ENCODE measurements at regions not wholly inside any gene's neighbourhood (a gene's known extent, or its start where the extent isn't known, plus 50 kb on each side); places are given as distances from the start of the nearest gene placed in this dataset.

GRCh38 chrX:39805825-39806224 lies 291.9 kb downstream of the BCOR start:
- Histone ChIP-seq H3K4me1 (no peaks in the 10 kb centered on the region), H3K4me3 (no peak overlapping the region), H3K9me3 (no peaks in the 10 kb centered on the region), H3K27me3 (no peaks in the 10 kb centered on the region), H3K27ac (no peak overlapping the region), H3K36me3 (no peaks in the 10 kb centered on the region)
- intact Hi-C loops (cut with DNase I; ENCODE audit: low total_unique reads), result no loop called here
- TF ChIP-seq CTCF (IDR thresholded peaks at IDR 0.05) (no peak), POLR2A (IDR thresholded peaks at IDR 0.05) (no peak)
- no peak for DNase-seq

DNA sequence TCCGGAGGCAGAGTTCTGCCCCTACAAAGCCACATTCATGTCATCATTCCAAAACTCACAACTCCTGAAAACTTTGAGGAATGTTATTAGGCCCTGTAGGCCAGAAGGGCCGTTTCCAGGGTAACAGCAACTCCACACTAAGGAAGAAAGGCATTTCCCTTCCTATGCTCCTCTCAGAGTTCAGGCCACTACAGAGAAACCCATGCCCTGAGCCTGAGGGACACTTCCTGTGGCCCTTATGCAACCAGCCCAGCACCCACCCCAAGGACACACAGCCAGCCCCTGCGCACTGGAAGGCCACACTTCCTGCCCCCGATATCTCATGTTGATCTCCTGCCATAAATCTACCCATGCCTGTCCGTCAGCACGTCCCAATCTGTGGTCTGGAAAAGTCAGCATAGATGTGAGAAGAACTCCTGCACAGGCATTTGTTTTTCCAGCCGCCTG lies 289.3 kb downstream of the BCOR start:
- no peak overlapping the region for H3K4me3 ChIP-seq
- H3K36me3 ChIP-seq, result no peaks in the 10 kb centered on the region
- H3K27ac ChIP-seq, result no peak overlapping the region
- no peaks in the 10 kb centered on the region for H3K9me3 ChIP-seq
- no peak for DNase-seq
- TF ChIP-seq CTCF (IDR thresholded peaks at IDR 0.05) (no peak), POLR2A (IDR thresholded peaks at IDR 0.05) (no peak)
- intact Hi-C loops (cut with DNase I; ENCODE audit: low total_unique reads), result no loop called here
- H3K4me1 ChIP-seq, result no peaks in the 10 kb centered on the region
- H3K27me3 ChIP-seq, result no peaks in the 10 kb centered on the region

GRCh38 chrX:39809331-39809730 lies 288.4 kb downstream of the BCOR start:
- H3K4me1 ChIP-seq, result no peaks in the 10 kb centered on the region
- intact Hi-C loops (cut with DNase I; ENCODE audit: low total_unique reads), result no loop called here
- no peak for DNase-seq
- no peak overlapping the region for H3K27ac ChIP-seq
- H3K27me3 ChIP-seq, result no peaks in the 10 kb centered on the region
- no peak overlapping the region for H3K4me3 ChIP-seq
- TF ChIP-seq CTCF (IDR thresholded peaks at IDR 0.05) (no peak), POLR2A (IDR thresholded peaks at IDR 0.05) (no peak)
- no peaks in the 10 kb centered on the region for H3K9me3 ChIP-seq
- no peaks in the 10 kb centered on the region for H3K36me3 ChIP-seq

- no peak overlapping the region for H3K4me3 ChIP-seq
- H3K36me3 ChIP-seq, result no peaks in the 10 kb centered on the region
- no peak for DNase-seq
- intact Hi-C loops (cut with DNase I; ENCODE audit: low total_unique reads), result no loop called here
- H3K9me3 ChIP-seq, result no peaks in the 10 kb centered on the region
- no peaks in the 10 kb centered on the region for H3K4me1 ChIP-seq
- TF ChIP-seq POLR2A (IDR thresholded peaks at IDR 0.05) (no peak), CTCF (IDR thresholded peaks at IDR 0.05) (no peak)
- H3K27me3 ChIP-seq, result no peaks in the 10 kb centered on the region
- H3K27ac ChIP-seq, result no peak overlapping the region
Observed at GRCh38 chrX:39810901-39811300, 286.9 kb downstream of the BCOR start.

DNA sequence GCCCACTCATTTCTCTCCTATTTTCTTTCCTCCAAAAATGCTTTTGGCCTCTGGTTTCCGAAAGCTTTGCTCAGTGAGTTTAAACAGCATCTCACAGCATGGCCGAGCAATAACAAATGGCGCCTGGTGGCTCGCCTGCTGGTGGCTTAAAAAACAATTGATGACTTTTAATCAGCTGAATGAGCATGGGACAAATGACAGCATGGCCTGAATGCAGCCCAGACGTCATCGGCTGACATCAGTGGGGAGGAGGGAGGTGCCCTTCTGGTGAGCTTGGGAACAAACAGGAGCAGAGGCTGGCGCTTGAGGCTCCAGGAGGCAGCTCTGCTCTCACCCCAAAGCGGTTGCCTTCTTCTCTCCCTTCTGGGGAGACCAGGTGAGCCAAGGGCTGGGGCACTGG lies 286.4 kb downstream of the BCOR start:
- intact Hi-C loops (cut with DNase I; ENCODE audit: low total_unique reads), result no loop called here
- no peaks in the 10 kb centered on the region for H3K27me3 ChIP-seq

More for the DNA sequence above, 286.4 kb downstream of the BCOR start:
- DNase-seq, result no peak
- Histone ChIP-seq H3K27ac (no peak overlapping the region), H3K36me3 (no peaks in the 10 kb centered on the region), H3K4me3 (no peak overlapping the region), H3K4me1 (no peaks in the 10 kb centered on the region), H3K9me3 (no peaks in the 10 kb centered on the region)
- TF ChIP-seq CTCF (IDR thresholded peaks at IDR 0.05), result no peak
- TF ChIP-seq POLR2A (IDR thresholded peaks at IDR 0.05), result no peak

Measured in uterus (tissue), 3 donors.